ENCODE measurements at regions not wholly inside any gene's neighbourhood (a gene's known extent, or its start where the extent isn't known, plus 50 kb on each side); places are given as distances from the start of the nearest gene placed in this dataset.
"Not testable (repeated sequence)": the region's sequence is repeated elsewhere in the genome, so short reads cannot be mapped to it uniquely, and the experiment has no call there.

DNA sequence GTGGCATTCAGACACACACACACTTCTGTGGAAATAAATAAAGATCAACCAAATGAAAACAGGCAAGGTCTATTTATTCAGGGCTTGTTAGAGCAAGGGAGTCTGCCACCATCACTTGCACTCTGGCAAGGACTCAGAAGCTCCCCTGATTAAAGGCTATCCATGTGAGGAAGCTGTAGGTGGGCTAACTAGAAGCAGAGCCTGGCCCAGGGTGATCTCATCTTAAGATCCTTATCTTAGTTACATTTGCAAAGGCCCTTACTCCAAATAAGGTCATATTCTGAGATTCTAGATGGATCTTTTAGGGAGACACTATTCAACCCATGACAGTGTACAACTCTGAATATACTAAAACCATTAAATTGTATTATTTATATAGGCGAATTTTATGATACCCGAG is 190.0 kb upstream of the SRD5A2 start:
- no peak overlapping the region for H3K27ac ChIP-seq
- no peaks in the 10 kb centered on the region for H3K4me1 ChIP-seq
- H3K36me3 ChIP-seq = no peaks in the 10 kb centered on the region
- TF ChIP-seq, protein P1, sequence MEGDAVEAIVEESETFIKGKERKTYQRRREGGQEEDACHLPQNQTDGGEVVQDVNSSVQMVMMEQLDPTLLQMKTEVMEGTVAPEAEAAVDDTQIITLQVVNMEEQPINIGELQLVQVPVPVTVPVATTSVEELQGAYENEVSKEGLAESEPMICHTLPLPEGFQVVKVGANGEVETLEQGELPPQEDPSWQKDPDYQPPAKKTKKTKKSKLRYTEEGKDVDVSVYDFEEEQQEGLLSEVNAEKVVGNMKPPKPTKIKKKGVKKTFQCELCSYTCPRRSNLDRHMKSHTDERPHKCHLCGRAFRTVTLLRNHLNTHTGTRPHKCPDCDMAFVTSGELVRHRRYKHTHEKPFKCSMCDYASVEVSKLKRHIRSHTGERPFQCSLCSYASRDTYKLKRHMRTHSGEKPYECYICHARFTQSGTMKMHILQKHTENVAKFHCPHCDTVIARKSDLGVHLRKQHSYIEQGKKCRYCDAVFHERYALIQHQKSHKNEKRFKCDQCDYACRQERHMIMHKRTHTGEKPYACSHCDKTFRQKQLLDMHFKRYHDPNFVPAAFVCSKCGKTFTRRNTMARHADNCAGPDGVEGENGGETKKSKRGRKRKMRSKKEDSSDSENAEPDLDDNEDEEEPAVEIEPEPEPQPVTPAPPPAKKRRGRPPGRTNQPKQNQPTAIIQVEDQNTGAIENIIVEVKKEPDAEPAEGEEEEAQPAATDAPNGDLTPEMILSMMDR (IDR thresholded peaks at IDR 0.05) = no peak
- H3K9me3 ChIP-seq = no peaks in the 10 kb centered on the region
- DNase-seq (ENCODE audit: low spot score) = no peak
- H3K27me3 ChIP-seq = no peaks in the 10 kb centered on the region
- H3K4me3 ChIP-seq = no peak overlapping the region

DNA sequence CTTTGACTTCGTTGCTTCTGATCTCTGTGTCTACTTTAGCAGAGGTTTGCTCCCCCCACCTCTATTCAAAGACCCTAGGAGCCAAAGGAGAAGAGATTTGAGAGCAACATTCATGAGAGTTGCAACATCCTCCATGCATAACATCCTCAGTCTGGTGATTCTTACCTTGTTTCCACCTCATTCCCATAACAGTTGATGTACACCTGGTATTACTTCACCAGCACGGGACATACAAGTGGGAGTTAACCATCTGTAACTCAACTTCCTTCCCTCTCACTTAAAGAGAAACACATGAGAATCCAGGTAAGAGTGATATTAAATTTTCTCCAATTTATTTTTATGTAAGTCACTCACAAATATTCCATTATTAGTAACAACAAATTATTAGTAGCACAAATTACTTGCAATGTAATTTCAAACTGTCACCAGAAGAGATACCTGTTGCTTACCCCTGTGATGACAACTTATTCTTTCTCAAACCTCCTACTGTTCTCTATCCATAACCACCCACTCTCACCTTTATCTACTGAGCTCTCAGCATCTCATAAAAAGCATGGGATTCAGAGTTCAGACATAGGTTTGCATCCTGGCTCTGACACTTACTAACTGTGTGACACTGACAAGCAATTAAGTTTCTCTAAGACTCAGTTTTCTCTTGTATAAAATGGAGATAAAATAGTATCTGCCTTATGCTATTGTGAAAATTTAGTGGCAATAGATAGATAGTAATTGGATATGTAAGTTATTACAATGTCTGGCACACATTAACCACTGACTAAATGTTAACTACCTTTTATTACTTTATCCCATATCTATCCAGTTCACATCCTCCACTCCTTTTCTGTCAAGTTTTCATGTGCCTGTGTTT is 184.6 kb upstream of the SRD5A2 start:
- no peaks in the 10 kb centered on the region for H3K9me3 ChIP-seq
- H3K36me3 ChIP-seq = no peaks in the 10 kb centered on the region
- no peak overlapping the region for H3K4me3 ChIP-seq
- H3K27ac ChIP-seq = no peak overlapping the region
- no peak for DNase-seq (ENCODE audit: low spot score)
- no peaks in the 10 kb centered on the region for H3K27me3 ChIP-seq
- TF ChIP-seq, protein P1 (IDR thresholded peaks at IDR 0.05) = no peak
- no peaks in the 10 kb centered on the region for H3K4me1 ChIP-seq

DNA sequence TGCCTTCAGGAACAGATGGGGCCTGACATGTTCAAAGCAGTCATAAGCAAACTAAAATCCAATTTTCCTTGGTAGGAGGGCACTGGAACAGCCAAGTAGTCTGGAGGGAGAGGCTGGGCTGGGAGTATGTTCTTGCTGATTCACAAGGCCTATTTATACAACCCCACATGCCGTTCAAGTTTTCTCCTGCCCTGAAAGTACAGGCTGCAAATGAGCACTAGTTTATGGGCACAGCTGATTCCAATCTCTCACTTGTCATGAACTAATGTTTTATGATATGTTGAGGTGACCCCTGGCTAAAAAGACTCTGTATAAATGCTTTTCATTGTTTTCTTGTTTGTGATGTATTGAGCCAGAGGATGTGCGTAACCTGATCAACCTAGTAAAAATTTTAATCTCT is 183.4 kb upstream of the SRD5A2 start:
- Histone ChIP-seq H3K9me3 (no peaks in the 10 kb centered on the region), H3K4me3 (no peak overlapping the region), H3K27me3 (no peaks in the 10 kb centered on the region), H3K27ac (no peak overlapping the region), H3K36me3 (no peaks in the 10 kb centered on the region), H3K4me1 (no peaks in the 10 kb centered on the region)
- TF ChIP-seq, protein P1 (IDR thresholded peaks at IDR 0.05) = no peak
- no peak for DNase-seq (ENCODE audit: low spot score)

DNA sequence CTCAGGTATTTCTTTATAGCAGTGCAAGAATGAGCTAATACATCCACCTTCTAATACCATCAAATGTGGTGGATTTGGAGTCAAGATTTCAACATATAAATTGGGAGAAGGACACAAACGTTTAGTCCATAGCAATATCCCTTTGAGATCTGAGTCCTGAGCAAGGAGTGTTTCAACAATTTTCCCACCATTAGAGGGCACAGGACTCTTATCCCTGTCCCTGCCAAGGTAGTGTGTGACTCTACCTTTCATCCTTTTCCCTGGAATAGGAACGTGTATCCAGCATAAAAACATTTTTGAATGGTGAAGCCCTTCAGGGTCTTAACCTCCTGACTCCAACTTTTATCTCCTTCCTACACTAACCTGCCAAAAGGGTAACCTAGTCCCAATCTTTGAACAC is 181.3 kb upstream of the SRD5A2 start:
- Histone ChIP-seq H3K4me3 (no peak overlapping the region), H3K27ac (no peak overlapping the region), H3K36me3 (no peaks in the 10 kb centered on the region), H3K9me3 (no peaks in the 10 kb centered on the region), H3K4me1 (no peaks in the 10 kb centered on the region), H3K27me3 (no peaks in the 10 kb centered on the region)
- TF ChIP-seq, protein P1 (IDR thresholded peaks at IDR 0.05) = no peak
- DNase-seq (ENCODE audit: low spot score) = no peak

DNA sequence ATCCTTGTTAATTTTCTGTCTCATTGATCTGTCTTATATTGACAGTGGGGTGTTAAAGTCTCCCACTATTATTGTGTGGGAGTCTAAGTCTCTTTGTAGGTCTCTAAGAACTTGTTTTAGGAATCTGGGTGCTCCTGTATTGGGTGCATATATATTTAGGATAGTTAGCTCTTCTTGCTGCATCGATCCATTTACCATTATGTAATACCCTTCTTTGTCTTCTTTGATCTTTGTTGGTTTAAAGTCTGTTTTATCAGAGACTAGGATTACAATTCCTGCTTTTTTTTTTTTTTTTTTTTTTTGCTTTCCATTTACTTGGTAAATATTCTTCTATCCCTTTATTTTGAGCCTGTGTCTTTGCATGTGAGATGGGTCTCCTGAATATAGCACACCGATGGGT is 176.6 kb upstream of the SRD5A2 start:
- DNase-seq (ENCODE audit: low spot score); H3K4me3 ChIP-seq; H3K36me3 ChIP-seq; H3K27me3 ChIP-seq; H3K27ac ChIP-seq; H3K4me1 ChIP-seq; H3K9me3 ChIP-seq: not testable (repeated sequence)

DNA sequence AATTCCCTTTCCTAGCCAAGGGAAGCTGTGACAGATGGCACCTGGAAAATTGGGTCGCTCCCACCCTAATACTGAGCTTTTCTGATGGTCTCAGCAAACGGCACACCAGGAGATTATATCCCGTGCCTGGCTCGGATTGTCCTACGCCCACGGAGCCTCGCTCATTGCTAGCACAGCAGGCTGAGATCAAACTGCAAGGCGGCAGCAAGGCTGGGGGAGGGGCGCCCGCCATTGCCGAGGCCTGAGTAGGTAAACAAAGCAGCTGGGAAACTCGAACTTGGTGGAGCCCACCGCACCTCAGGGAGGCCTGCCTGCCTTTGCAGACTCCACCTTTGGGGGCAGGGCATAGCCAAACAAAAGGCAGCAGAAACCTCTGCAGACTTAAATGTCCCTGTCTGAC is 168.0 kb upstream of the SRD5A2 start:
- peaks cover 0 to 13% of the 10 kb centered on the region in 2 donors for H3K9me3 ChIP-seq
- not testable (repeated sequence) for H3K4me1 ChIP-seq; H3K27me3 ChIP-seq; H3K4me3 ChIP-seq; H3K27ac ChIP-seq; DNase-seq (ENCODE audit: low spot score); H3K36me3 ChIP-seq

DNA sequence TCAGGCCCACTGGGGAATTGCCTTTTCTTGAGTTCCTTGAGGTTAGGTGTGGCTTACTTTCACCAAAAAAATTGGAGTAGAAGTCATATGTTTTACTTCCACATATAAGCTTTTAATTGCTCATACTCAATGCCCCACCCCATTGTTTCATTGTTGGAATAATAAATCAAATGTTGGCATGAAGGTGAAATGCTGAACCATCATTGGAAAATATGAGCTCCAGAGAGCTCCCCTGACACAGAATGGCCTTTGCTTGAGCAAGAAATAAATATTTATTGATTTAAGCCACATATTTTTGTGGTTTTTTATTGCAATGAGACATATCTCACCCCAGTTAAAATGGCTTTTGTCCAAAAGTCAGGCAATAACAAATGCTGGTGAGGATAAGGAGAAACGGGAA is 167.3 kb upstream of the SRD5A2 start:
- Histone ChIP-seq H3K9me3 (peaks cover 0 to 13% of the 10 kb centered on the region in 2 donors), H3K27ac (no peak overlapping the region), H3K4me1 (no peaks in the 10 kb centered on the region)

More for the DNA sequence above, 167.3 kb upstream of the SRD5A2 start:
- TF ChIP-seq, protein P1 (IDR thresholded peaks at IDR 0.05) = no peak
- H3K4me3 ChIP-seq = no peak overlapping the region
- DNase-seq (ENCODE audit: low spot score) = no peak
- no peaks in the 10 kb centered on the region for H3K27me3 ChIP-seq
- H3K36me3 ChIP-seq = no peaks in the 10 kb centered on the region

Measured in right atrium auricular region (tissue), 2 donors.